AG09319 (cell line): ENCODE measurements at regions not wholly inside any gene's neighbourhood (a gene's known extent, or its start where the extent isn't known, plus 50 kb on each side); places are given as distances from the start of the nearest gene placed in this dataset.
"Not testable (repeated sequence)": the region's sequence is repeated elsewhere in the genome, so short reads cannot be mapped to it uniquely, and the experiment has no call there.

ENCODE experiments used
- DNase-seq: peaks from one replicate; pipeline ENCODE4 v3.0.0-alpha.2; 2010; ENCODE audit warnings: low read depth; ENCODE audit errors: extremely low read depth
- CTCF ChIP-seq: IDR thresholded peaks from 2 replicates; pipeline ENCODE4 v1.5.1; 2011; ENCODE audit warnings: low read depth, mild to moderate bottlenecking, inconsistent platforms, low read length, moderate library complexity

- no peak for DNase-seq
- no peak for TF ChIP-seq CTCF
Observed at GRCh38 chr1:185546029-185546428, 188.2 kb upstream of the HMCN1 start.

- no peak for TF ChIP-seq CTCF
Observed at GRCh38 chr1:185541871-185542301, 192.3 kb upstream of the HMCN1 start.

DNA sequence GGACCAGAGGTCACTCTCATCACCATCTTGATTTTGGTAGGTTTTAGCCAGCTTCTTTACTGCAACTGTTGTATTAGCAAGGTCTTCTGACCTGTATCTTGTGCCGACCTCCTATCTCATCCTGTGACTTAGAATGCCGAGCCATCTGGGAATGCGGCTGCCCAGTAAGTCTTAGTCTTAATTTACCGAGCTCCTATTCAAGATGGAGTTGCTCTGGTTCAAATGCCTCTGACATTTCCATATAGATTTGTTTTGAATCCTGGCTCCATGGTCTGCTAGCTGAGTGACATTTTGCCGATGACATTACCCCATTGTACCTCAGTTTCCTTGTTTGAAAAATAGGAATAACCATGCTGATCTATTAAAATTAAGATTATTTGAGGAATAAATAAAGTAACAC is 193.9 kb upstream of the HMCN1 start:
- no peak for DNase-seq
- TF ChIP-seq CTCF: no peak

More at GRCh38 chr1:185541871-185542301, 192.3 kb upstream of the HMCN1 start:
- DNase-seq: peak; percentile 15

GRCh38 chr1:185539277-185539943 is 194.8 kb upstream of the HMCN1 start:
- DNase-seq: no peak
- no peak for TF ChIP-seq CTCF

- DNase-seq: not testable (repeated sequence)
Observed at GRCh38 chr1:185538309-185538898, 195.8 kb upstream of the HMCN1 start.

DNA sequence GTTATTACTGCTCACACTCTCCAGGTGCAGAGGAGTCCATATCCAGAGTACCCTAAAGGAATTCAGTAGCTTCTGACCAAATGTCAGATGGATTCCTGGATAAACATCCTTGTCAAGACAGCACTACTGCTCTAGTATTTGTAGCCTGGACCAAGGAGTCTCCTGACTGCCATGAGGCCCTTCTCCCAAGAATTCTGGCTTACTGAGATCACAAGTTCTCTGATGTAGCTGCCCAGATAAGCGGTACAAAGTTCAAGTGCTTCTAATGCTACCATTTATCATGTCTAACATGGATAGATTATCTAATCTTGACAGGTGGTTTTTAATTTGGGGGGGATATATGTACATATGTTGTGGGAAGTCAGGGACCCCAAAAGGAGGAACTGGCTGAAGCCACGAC is 196.6 kb upstream of the HMCN1 start:
- no peak for TF ChIP-seq CTCF
- DNase-seq: no peak

DNA sequence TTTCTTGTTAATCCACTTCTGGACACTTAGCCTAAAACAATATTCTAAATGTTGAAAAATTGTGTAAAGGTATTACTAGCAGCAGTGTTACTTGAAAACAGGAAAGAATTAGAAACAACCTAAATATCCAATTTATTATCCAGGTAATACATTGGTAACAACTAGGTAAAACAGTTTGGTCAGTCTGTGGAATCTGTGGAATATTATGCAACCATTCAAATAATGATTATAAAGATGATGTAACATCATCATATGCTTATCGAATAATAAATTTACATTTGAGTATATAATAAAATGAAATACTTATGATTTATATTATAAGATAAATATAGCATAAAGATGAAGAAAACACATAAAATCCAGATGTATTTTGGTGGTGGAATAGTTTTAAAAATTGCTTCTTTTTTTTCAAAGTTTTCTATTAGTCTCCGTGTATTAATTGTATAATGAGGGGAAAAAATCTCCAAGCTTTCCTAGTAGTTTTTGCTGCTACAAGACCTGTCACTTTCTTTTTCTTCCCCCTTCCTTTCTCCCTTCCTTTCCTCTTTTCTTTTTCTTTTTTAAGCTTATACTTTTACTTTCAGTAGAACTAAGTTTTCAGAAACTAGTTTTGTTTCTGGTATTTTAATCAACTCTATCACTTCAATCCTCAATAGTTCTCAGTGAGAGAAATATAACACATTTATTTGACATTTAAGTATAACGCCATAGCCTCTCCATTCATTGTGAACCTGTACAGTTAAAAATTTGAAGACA is 197.8 kb upstream of the HMCN1 start:
- TF ChIP-seq CTCF: no peak
- no peak for DNase-seq
